H1 (cell line): ENCODE measurements at regions not wholly inside any gene's neighbourhood (a gene's known extent, or its start where the extent isn't known, plus 50 kb on each side); places are given as distances from the start of the nearest gene placed in this dataset.

ENCODE experiments used
- EZH2 ChIP-seq: fragments of 200-600 bp; sonication (generic); IDR thresholded peaks from 2 replicates; pipeline ENCODE4 v1.7.1; 2012; ENCODE audit warnings: low read depth, mild to moderate bottlenecking, moderate library complexity, low read length, inconsistent platforms; ENCODE audit not compliant: severe bottlenecking
- POLR2A ChIP-seq, 2 experiments: IDR thresholded peaks; 1 replicate in 1 of 2; 2 replicates in 1 of 2; pipeline ENCODE4 v1.6.1; 2011; ENCODE audit warnings: low read depth in 2 of 2, low read length in 2 of 2, mild to moderate bottlenecking in 2 of 2; ENCODE audit errors: control extremely low read depth in 1 of 2
- ZNF274 ChIP-seq: IDR thresholded peaks from 2 replicates; pipeline ENCODE4 v1.7.0; 2012; ENCODE audit warnings: low read length, borderline replicate concordance; ENCODE audit errors: extremely low read depth

- no peak for TF ChIP-seq ZNF274
- TF ChIP-seq POLR2A (IDR thresholded peaks at IDR 0.05; ENCODE audit: control extremely low read depth in 1 of 2, low read depth in 2 of 2, low read length in 2 of 2), result no peak
- no peak for TF ChIP-seq EZH2
Measured at GRCh38 chr3:59483191-59483590, 433.4 kb upstream of the CFAP20DC start.
